PC-3 (cell line): ENCODE measurements at regions not wholly inside any gene's neighbourhood (a gene's known extent, or its start where the extent isn't known, plus 50 kb on each side); places are given as distances from the start of the nearest gene placed in this dataset.

Experiments used
- ATAC-seq: fragments of 200-7000 bp; cut with Tn5 transposase; 2 replicates; pipeline ENCODE4 v1.9.1; 2020; ENCODE audit warnings: mild to moderate bottlenecking, moderate library complexity
- BruUV-seq: library from RNA; stranded (reverse); fragments of 400-500 nt; replicated peaks from 2 replicates; lab custom pipeline; 2021; lab: Mats Ljungman, UMichigan
- CTCF ChIA-PET: fragments of 300-600 bp; sonication (Branson Sonifier 250); formaldehyde crosslinking; loops from one replicate; lab custom pipeline; 2022; ENCODE audit warnings: antibody characterized with exemption; lab: Charles Lee
- POLR2A ChIA-PET: fragments of 300-600 bp; sonication (Branson Sonifier 250); formaldehyde crosslinking; loops from one replicate; lab custom pipeline; 2022; ENCODE audit warnings: antibody characterized with exemption; ENCODE audit not compliant: unreplicated experiment; lab: Charles Lee
- DNase-seq: peaks from one replicate; pipeline ENCODE4 v3.0.0-alpha.2; 2015
- H2AFZ ChIP-seq: fragments of 300-600 bp; sonication (generic); 2 replicates; pipeline ENCODE4 v1.6.0; 2016; ENCODE audit warnings: antibody characterized with exemption, low read length
- H3F3A ChIP-seq: fragments of 300-600 bp; sonication (generic); one replicate; pipeline ENCODE4 v1.6.0; 2017; ENCODE audit warnings: antibody characterized with exemption, low read length, control low read depth, mild to moderate bottlenecking; ENCODE audit not compliant: unreplicated experiment
- H3K27ac ChIP-seq: fragments of 300-600 bp; sonication (generic); 2 replicates; pipeline ENCODE4 v1.5.1; 2016; ENCODE audit warnings: mild to moderate bottlenecking, low read length
- H3K27me3 ChIP-seq: fragments of 300-600 bp; sonication (generic); 2 replicates; pipeline ENCODE4 v1.6.1; 2016; ENCODE audit warnings: low read length, mixed read lengths
- H3K36me3 ChIP-seq: fragments of 300-600 bp; sonication (generic); 2 replicates; pipeline ENCODE4 v1.6.1; 2016; ENCODE audit warnings: low read depth, mixed run types, low read length, mixed read lengths
- H3K4me1 ChIP-seq: fragments of 300-600 bp; sonication (generic); 2 replicates; pipeline ENCODE4 v1.5.1; 2016; ENCODE audit warnings: low read length; ENCODE audit not compliant: insufficient read depth
- H3K4me2 ChIP-seq: fragments of 300-600 bp; sonication (generic); 2 replicates; pipeline ENCODE4 v1.6.0; 2016; ENCODE audit warnings: low read length
- H3K4me3 ChIP-seq: fragments of 300-600 bp; sonication (generic); 2 replicates; pipeline ENCODE4 v1.5.1; 2016; ENCODE audit warnings: mild to moderate bottlenecking, low read length, mixed read lengths
- H3K79me2 ChIP-seq: fragments of 300-600 bp; sonication (generic); 2 replicates; pipeline ENCODE4 v1.6.1; 2017; ENCODE audit warnings: low read length, mixed read lengths
- H3K9ac ChIP-seq: fragments of 300-600 bp; sonication (generic); 2 replicates; pipeline ENCODE4 v1.6.0; 2016; ENCODE audit warnings: mild to moderate bottlenecking, low read length
- H3K9me2 ChIP-seq: fragments of 300-600 bp; sonication (generic); replicated peaks from 2 replicates; pipeline ENCODE4 v1.6.1; 2016; ENCODE audit warnings: mixed run types, low read length, mixed read lengths
- H3K9me3 ChIP-seq: fragments of 300-600 bp; sonication (generic); 2 replicates; pipeline ENCODE4 v1.6.1; 2016; ENCODE audit warnings: low read length, mixed read lengths
- H4K20me1 ChIP-seq: fragments of 300-600 bp; sonication (generic); 2 replicates; pipeline ENCODE4 v1.6.1; 2016; ENCODE audit warnings: low read length, mixed read lengths
- CTCF ChIP-seq: fragments of 300-600 bp; sonication (generic); conservative IDR thresholded peaks from 2 replicates; pipeline ENCODE4 v1.5.1; 2017; ENCODE audit warnings: antibody characterized with exemption, low read depth, mild to moderate bottlenecking, low read length
- EZH2 ChIP-seq: fragments of 300-600 bp; sonication (generic); IDR thresholded peaks from one replicate; pipeline ENCODE4 v1.6.1; 2017; ENCODE audit warnings: antibody characterized with exemption, mild to moderate bottlenecking, low read length; ENCODE audit not compliant: unreplicated experiment
- EZH2phosphoT487 ChIP-seq: fragments of 300-600 bp; sonication (generic); IDR thresholded peaks from 2 replicates; pipeline ENCODE4 v1.6.1; 2018; ENCODE audit warnings: mild to moderate bottlenecking, antibody characterized with exemption, low read length, borderline replicate concordance
- intact Hi-C: fragments of 100-400 bp; cut with micrococcal nuclease; formaldehyde crosslinking; loops from 2 replicates; pipeline ENCODE4 v1.9.0; 2023

GRCh38 chrX:42707742-42708141 is 70.2 kb downstream of the PPP1R2C start:
- Histone ChIP-seq H3K79me2 (no peaks in the 10 kb centered on the region), H3K9me3 (no peaks in the 10 kb centered on the region), H3F3A (no peaks in the 10 kb centered on the region), H3K27me3 (no peaks in the 10 kb centered on the region), H3K9me2 (no peaks in the 10 kb centered on the region), H3K4me3 (no peak overlapping the region), H4K20me1 (no peaks in the 10 kb centered on the region), H2AFZ (no peak overlapping the region), H3K9ac (no peak overlapping the region), H3K27ac (no peak overlapping the region), H3K4me1 (no peaks in the 10 kb centered on the region), H3K4me2 (no peak overlapping the region), H3K36me3 (no peaks in the 10 kb centered on the region)
- ChIA-PET CTCF (no interaction called here), POLR2A (no interaction called here)
- ATAC-seq: no peak
- no peak for TF ChIP-seq EZH2phosphoT487
- TF ChIP-seq EZH2: no peak
- TF ChIP-seq CTCF: no peak
- no TSS peak for BruUV-seq
- no peak for DNase-seq
- intact Hi-C loops: no loop called here

- Histone ChIP-seq H3K4me1 (no peaks in the 10 kb centered on the region), H3K4me3 (no peak overlapping the region), H3K36me3 (no peaks in the 10 kb centered on the region), H3F3A (no peaks in the 10 kb centered on the region), H2AFZ (no peak overlapping the region), H3K79me2 (no peaks in the 10 kb centered on the region), H3K9me3 (no peaks in the 10 kb centered on the region), H3K27me3 (no peaks in the 10 kb centered on the region), H3K4me2 (no peak overlapping the region), H3K9ac (no peak overlapping the region), H3K27ac (no peak overlapping the region), H3K9me2 (no peaks in the 10 kb centered on the region), H4K20me1 (no peaks in the 10 kb centered on the region)
- TF ChIP-seq CTCF (no peak), EZH2 (no peak), EZH2phosphoT487 (no peak)
- intact Hi-C loops: no loop called here
- no TSS peak for BruUV-seq
- POLR2A ChIA-PET: no interaction called here
- ATAC-seq: no peak
- no peak for DNase-seq
- CTCF ChIA-PET: no interaction called here
These were observed 73.5 kb downstream of the PPP1R2C start for GRCh38 chrX:42704454-42704853.

- CTCF ChIA-PET: no interaction called here
- no TSS peak for BruUV-seq
- Histone ChIP-seq H3K9me2 (no peaks in the 10 kb centered on the region), H3K9me3 (no peaks in the 10 kb centered on the region), H3K27me3 (0 out of 2 replicates have a peak, but pooled peaks cover 10% of the 10 kb centered on the region), H3K4me2 (no peak overlapping the region), H3K36me3 (no peaks in the 10 kb centered on the region), H4K20me1 (no peaks in the 10 kb centered on the region), H3K27ac (no peak overlapping the region), H3K79me2 (no peaks in the 10 kb centered on the region), H3K9ac (no peak overlapping the region), H2AFZ (no peak overlapping the region), H3K4me3 (no peak overlapping the region), H3F3A (no peaks in the 10 kb centered on the region), H3K4me1 (no peaks in the 10 kb centered on the region)
- POLR2A ChIA-PET: no interaction called here
- no peak for ATAC-seq
- intact Hi-C loops: no loop called here
- DNase-seq: no peak
- TF ChIP-seq EZH2phosphoT487 (no peak), CTCF (no peak), EZH2 (no peak)
These were observed 80.4 kb downstream of the PPP1R2C start for GRCh38 chrX:42697544-42697943.
